Trophoblast cell (in vitro differentiated cells and primary cell): ENCODE measurements at regions not wholly inside any gene's neighbourhood (a gene's known extent, or its start where the extent isn't known, plus 50 kb on each side); places are given as distances from the start of the nearest gene placed in this dataset.
A peak's percentile ranks its signal among the peaks of the same experiment; 100 is the strongest.
"Not testable (repeated sequence)": the region's sequence is repeated elsewhere in the genome, so short reads cannot be mapped to it uniquely, and the experiment has no call there.

Source experiments
- DNase-seq, 2 donors: peaks; one replicate each; pipeline ENCODE4 v3.0.0-alpha.2; 2016
- H2AFZ ChIP-seq: 2 replicates; pipeline ENCODE4 v1.6.1; 2013; ENCODE audit warnings: low read length, moderate library complexity, mild to moderate bottlenecking; ENCODE audit not compliant: insufficient read depth, poor library complexity
- H2AK5ac ChIP-seq: 2 replicates; pipeline ENCODE4 v1.6.1; 2013; ENCODE audit warnings: mild to moderate bottlenecking, low read length
- H2BK120ac ChIP-seq: 2 replicates; pipeline ENCODE4 v1.6.1; 2013; ENCODE audit warnings: low read length, mild to moderate bottlenecking, moderate library complexity; ENCODE audit not compliant: insufficient read depth, poor library complexity
- H2BK12ac ChIP-seq: 2 replicates; pipeline ENCODE4 v1.6.1; 2013; ENCODE audit warnings: mild to moderate bottlenecking, low read length, moderate library complexity
- H2BK5ac ChIP-seq: 2 replicates; pipeline ENCODE4 v1.6.1; 2013; ENCODE audit warnings: low read length, low read depth, moderate library complexity, mild to moderate bottlenecking; ENCODE audit not compliant: poor library complexity
- H3K14ac ChIP-seq: 2 replicates; pipeline ENCODE4 v1.6.1; 2013; ENCODE audit warnings: mild to moderate bottlenecking, low read length
- H3K18ac ChIP-seq: 2 replicates; pipeline ENCODE4 v1.6.1; 2013; ENCODE audit warnings: mild to moderate bottlenecking, low read length
- H3K23ac ChIP-seq: 2 replicates; pipeline ENCODE4 v1.6.1; 2013; ENCODE audit warnings: low read length
- H3K27ac ChIP-seq: 2 replicates; pipeline ENCODE4 v1.5.1; 2013; ENCODE audit warnings: low read depth, mild to moderate bottlenecking, inconsistent platforms, low read length, moderate library complexity
- H3K27me3 ChIP-seq: 2 replicates; pipeline ENCODE4 v1.6.1; 2013; ENCODE audit warnings: inconsistent platforms, mild to moderate bottlenecking, low read length, moderate library complexity; ENCODE audit not compliant: insufficient read depth
- H3K36me3 ChIP-seq, 2 experiments: 1 replicate in 1 of 2; 2 replicates in 1 of 2; pipeline ENCODE4 v1.6.1; 2013; ENCODE audit warnings: low read length in 2 of 2, mild to moderate bottlenecking in 2 of 2, moderate library complexity in 1 of 2; ENCODE audit not compliant: insufficient read depth in 2 of 2, control insufficient read depth in 1 of 2
- H3K4ac ChIP-seq: 2 replicates; pipeline ENCODE4 v1.6.1; 2013; ENCODE audit warnings: low read depth, mild to moderate bottlenecking, low read length, moderate library complexity
- H3K4me1 ChIP-seq, 2 experiments: 1 replicate in 1 of 2; 2 replicates in 1 of 2; pipeline ENCODE4 v1.6.1; 2013; ENCODE audit warnings: low read length in 2 of 2, mild to moderate bottlenecking in 2 of 2, moderate library complexity in 1 of 2; ENCODE audit not compliant: insufficient read depth in 2 of 2, control insufficient read depth in 1 of 2
- H3K4me2 ChIP-seq: 2 replicates; pipeline ENCODE4 v1.6.1; 2013; ENCODE audit warnings: inconsistent platforms, mild to moderate bottlenecking, low read length, moderate library complexity
- H3K4me3 ChIP-seq: 2 replicates; pipeline ENCODE4 v1.5.1; 2013; ENCODE audit warnings: mild to moderate bottlenecking, low read depth, low read length, inconsistent platforms
- H3K79me1 ChIP-seq: one replicate; pipeline ENCODE4 v1.6.1; 2013; ENCODE audit warnings: low read length
- H3K79me2 ChIP-seq: 2 replicates; pipeline ENCODE4 v1.6.1; 2013; ENCODE audit warnings: low read length, mild to moderate bottlenecking; ENCODE audit not compliant: control insufficient read depth, insufficient read depth, poor library complexity
- H3K9ac ChIP-seq: 2 replicates; pipeline ENCODE4 v1.6.1; 2013; ENCODE audit warnings: mild to moderate bottlenecking, low read length
- H3K9me3 ChIP-seq: 2 replicates; pipeline ENCODE4 v1.6.1; 2013; ENCODE audit warnings: low read depth, mild to moderate bottlenecking, control low read depth, inconsistent platforms, low read length; ENCODE audit not compliant: insufficient read depth
- H4K12ac ChIP-seq: 2 replicates; pipeline ENCODE4 v1.6.1; 2013; ENCODE audit warnings: low read depth, mild to moderate bottlenecking, low read length, moderate library complexity
- H4K8ac ChIP-seq: 2 replicates; pipeline ENCODE4 v1.6.1; 2013; ENCODE audit warnings: low read depth, mild to moderate bottlenecking, low read length, moderate library complexity
- H4K91ac ChIP-seq: one replicate; pipeline ENCODE4 v1.6.1; 2013; ENCODE audit warnings: low read depth, mild to moderate bottlenecking, low read length, moderate library complexity
- WGBS: extraction: QIAGEN DNeasy Blood & Tissue Kit; methylation state at CpG from one replicate; pipeline ENCODE4 v1.1.7; 2013; ENCODE audit warnings: missing lambda C conversion rate; ENCODE audit not compliant: insufficient read length, insufficient coverage; ENCODE audit errors: extremely low coverage; 5-methylcytosine and 5-hydroxymethylcytosine counted together

- H2AK5ac ChIP-seq, H3K23ac ChIP-seq, H3K9me3 ChIP-seq, H2AFZ ChIP-seq, H3K14ac ChIP-seq, H3K4me1 ChIP-seq, H3K4me3 ChIP-seq, H2BK12ac ChIP-seq, H4K12ac ChIP-seq, H3K36me3 ChIP-seq, H3K79me2 ChIP-seq, H2BK120ac ChIP-seq, H4K91ac ChIP-seq, DNase-seq, H3K27ac ChIP-seq, H3K4me2 ChIP-seq, H3K4ac ChIP-seq, H3K18ac ChIP-seq, H2BK5ac ChIP-seq, H4K8ac ChIP-seq, H3K27me3 ChIP-seq, H3K79me1 ChIP-seq, H3K9ac ChIP-seq: not testable (repeated sequence)
- WGBS = no CpG with 5 or more reads among the region's 3 CpGs
These were observed 744.3 kb upstream of the SLITRK5 start for GRCh38 chr13:86926916-86927315.

GRCh38 chr13:86932776-86933334 lies 738.3 kb upstream of the SLITRK5 start:
- peak overlapping the region; percentile 36 for H3K4me2 ChIP-seq
- no peak overlapping the region for H2BK5ac ChIP-seq
- no peak overlapping the region for H3K4me3 ChIP-seq
- H3K36me3 ChIP-seq = no peaks in the 10 kb centered on the region
- H2AK5ac ChIP-seq = no peak overlapping the region
- no peaks in the 10 kb centered on the region for H3K79me1 ChIP-seq
- DNase-seq = no peak
- no peak overlapping the region for H2BK120ac ChIP-seq
- H3K9me3 ChIP-seq = no peaks in the 10 kb centered on the region
- H4K91ac ChIP-seq = no peak overlapping the region
- H2BK12ac ChIP-seq = no peak overlapping the region
- no CpG with 5 or more reads among the region's 3 CpGs for WGBS
- no peak overlapping the region for H2AFZ ChIP-seq
- H4K8ac ChIP-seq = no peak overlapping the region
- no peak overlapping the region for H3K9ac ChIP-seq
- no peaks in the 10 kb centered on the region for H3K27me3 ChIP-seq
- no peak overlapping the region for H3K27ac ChIP-seq
- H3K14ac ChIP-seq = no peak overlapping the region
- H4K12ac ChIP-seq = no peak overlapping the region
- no peak overlapping the region for H3K4ac ChIP-seq
- H3K4me1 ChIP-seq = peaks cover 0 to 3% of the 10 kb centered on the region in 2 experiments
- no peak overlapping the region for H3K18ac ChIP-seq
- H3K79me2 ChIP-seq = no peaks in the 10 kb centered on the region
- H3K23ac ChIP-seq = no peak overlapping the region

GRCh38 chr13:86933676-86934075 lies 737.5 kb upstream of the SLITRK5 start:
- H3K9me3 ChIP-seq = no peaks in the 10 kb centered on the region
- H3K14ac ChIP-seq = no peak overlapping the region
- H3K79me1 ChIP-seq = no peaks in the 10 kb centered on the region
- no peak overlapping the region for H3K27ac ChIP-seq
- H3K18ac ChIP-seq = no peak overlapping the region
- no peak overlapping the region for H4K91ac ChIP-seq
- H2BK5ac ChIP-seq = no peak overlapping the region
- no peaks in the 10 kb centered on the region for H3K79me2 ChIP-seq
- no peak overlapping the region for H3K4me3 ChIP-seq
- no peak overlapping the region for H3K4me2 ChIP-seq
- no peak overlapping the region for H4K8ac ChIP-seq
- H3K23ac ChIP-seq = no peak overlapping the region
- peaks cover 0 to 3% of the 10 kb centered on the region in 2 experiments for H3K4me1 ChIP-seq
- H3K4ac ChIP-seq = no peak overlapping the region
- H3K36me3 ChIP-seq = no peaks in the 10 kb centered on the region
- no peak overlapping the region for H2BK120ac ChIP-seq
- no peak overlapping the region for H3K9ac ChIP-seq
- no peak overlapping the region for H2AK5ac ChIP-seq
- DNase-seq = no peak
- H2AFZ ChIP-seq = no peak overlapping the region
- H4K12ac ChIP-seq = no peak overlapping the region
- no peak overlapping the region for H2BK12ac ChIP-seq
- H3K27me3 ChIP-seq = no peaks in the 10 kb centered on the region
- no CpG with 5 or more reads among the region's 3 CpGs for WGBS

- Histone ChIP-seq H3K4me2 (no peak overlapping the region), H2BK120ac (no peak overlapping the region), H3K9ac (no peak overlapping the region), H3K18ac (no peak overlapping the region), H3K14ac (no peak overlapping the region), H3K9me3 (no peaks in the 10 kb centered on the region), H3K36me3 (no peaks in the 10 kb centered on the region), H2BK5ac (no peak overlapping the region), H3K4me1 (peaks cover 0 to 3% of the 10 kb centered on the region in 2 experiments), H2AFZ (no peak overlapping the region), H3K4ac (no peak overlapping the region), H4K12ac (no peak overlapping the region), H3K4me3 (no peak overlapping the region), H3K79me2 (no peaks in the 10 kb centered on the region), H4K8ac (no peak overlapping the region), H2AK5ac (no peak overlapping the region), H3K27me3 (no peaks in the 10 kb centered on the region), H3K27ac (no peak overlapping the region), H4K91ac (no peak overlapping the region), H3K79me1 (no peaks in the 10 kb centered on the region), H3K23ac (no peak overlapping the region), H2BK12ac (no peak overlapping the region)
- WGBS = no CpG with 5 or more reads among the region's 2 CpGs
- DNase-seq = no peak
These were observed 733.9 kb upstream of the SLITRK5 start for GRCh38 chr13:86937316-86937715.
